ENCODE measurements at regions not wholly inside any gene's neighbourhood (a gene's known extent, or its start where the extent isn't known, plus 50 kb on each side); places are given as distances from the start of the nearest gene placed in this dataset.
"Not testable (repeated sequence)": the region's sequence is repeated elsewhere in the genome, so short reads cannot be mapped to it uniquely, and the experiment has no call there.

GRCh38 chr11:37370817-37371216 lies 772.8 kb upstream of the RAG2 start:
- FAIRE-seq = no peak

GRCh38 chr11:37364246-37364839 lies 766.3 kb upstream of the RAG2 start:
- FAIRE-seq = no peak

GRCh38 chr11:37353192-37353591 lies 755.2 kb upstream of the RAG2 start:
- FAIRE-seq = no peak

- no peak for FAIRE-seq
Observed at GRCh38 chr11:37352485-37352884, 754.4 kb upstream of the RAG2 start.

- no peak for FAIRE-seq
Observed at GRCh38 chr11:37343290-37343689, 745.3 kb upstream of the RAG2 start.

- no peak for FAIRE-seq
Observed at GRCh38 chr11:37336401-37336800, 738.4 kb upstream of the RAG2 start.

- FAIRE-seq = no peak
Observed at GRCh38 chr11:37333345-37333744, 735.3 kb upstream of the RAG2 start.

- no peak for FAIRE-seq
Observed at GRCh38 chr11:37323843-37324242, 725.8 kb upstream of the RAG2 start.

GRCh38 chr11:37322333-37323194 lies 724.5 kb upstream of the RAG2 start:
- FAIRE-seq = no peak

- no peak for FAIRE-seq
Observed at GRCh38 chr11:37320921-37321320, 722.9 kb upstream of the RAG2 start.

GRCh38 chr11:37317803-37318202 lies 719.8 kb upstream of the RAG2 start:
- peak; percentile 84 for FAIRE-seq

GRCh38 chr11:37313266-37313665 lies 715.2 kb upstream of the RAG2 start:
- FAIRE-seq = no peak

- no peak for FAIRE-seq
Observed at GRCh38 chr11:37306563-37306962, 708.5 kb upstream of the RAG2 start.

GRCh38 chr11:37301405-37301804 lies 703.4 kb upstream of the RAG2 start:
- not testable (repeated sequence) for FAIRE-seq

GRCh38 chr11:37298173-37298572 lies 700.1 kb upstream of the RAG2 start:
- FAIRE-seq = no peak

- FAIRE-seq = no peak
Observed at GRCh38 chr11:37286890-37287289, 688.9 kb upstream of the RAG2 start.

GRCh38 chr11:37282367-37282766 lies 684.3 kb upstream of the RAG2 start:
- FAIRE-seq = no peak

GRCh38 chr11:37280200-37280599 lies 682.2 kb upstream of the RAG2 start:
- FAIRE-seq = no peak

- no peak for FAIRE-seq
Observed at GRCh38 chr11:37277896-37278465, 679.9 kb upstream of the RAG2 start.

- no peak for FAIRE-seq
Observed at GRCh38 chr11:37264783-37265182, 666.7 kb upstream of the RAG2 start.

- FAIRE-seq = no peak
Observed at GRCh38 chr11:37264060-37264459, 666.0 kb upstream of the RAG2 start.

- FAIRE-seq = not testable (repeated sequence)
Observed at GRCh38 chr11:37263467-37263866, 665.4 kb upstream of the RAG2 start.

GRCh38 chr11:37259734-37260133 lies 661.7 kb upstream of the RAG2 start:
- no peak for FAIRE-seq

- no peak for FAIRE-seq
Observed at GRCh38 chr11:37248145-37248544, 650.1 kb upstream of the RAG2 start.
